ENCODE measurements at regions not wholly inside any gene's neighbourhood (a gene's known extent, or its start where the extent isn't known, plus 50 kb on each side); places are given as distances from the start of the nearest gene placed in this dataset.
A peak's percentile ranks its signal among the peaks of the same experiment; 100 is the strongest.
"Not testable (repeated sequence)": the region's sequence is repeated elsewhere in the genome, so short reads cannot be mapped to it uniquely, and the experiment has no call there.

- DNase-seq: no peak
Observed at GRCh38 chr4:13989501-13989900, 362.0 kb upstream of the BOD1L1 start.

- no peak for DNase-seq
Observed at GRCh38 chr4:13990596-13991589, 363.4 kb upstream of the BOD1L1 start.

GRCh38 chr4:13992041-13992440 is 364.5 kb upstream of the BOD1L1 start:
- no peak for DNase-seq

- no peak for DNase-seq
Observed at GRCh38 chr4:13992975-13993520, 365.5 kb upstream of the BOD1L1 start.

- DNase-seq: no peak
Observed at GRCh38 chr4:13994016-13994415, 366.5 kb upstream of the BOD1L1 start.

GRCh38 chr4:13998850-13999445 is 371.4 kb upstream of the BOD1L1 start:
- no peak for DNase-seq

- DNase-seq: no peak
Observed at GRCh38 chr4:14000091-14000814, 372.7 kb upstream of the BOD1L1 start.

GRCh38 chr4:14002331-14002730 is 374.8 kb upstream of the BOD1L1 start:
- not testable (repeated sequence) for DNase-seq

- no peak for DNase-seq
Observed at GRCh38 chr4:14008494-14008893, 381.0 kb upstream of the BOD1L1 start.

GRCh38 chr4:14018191-14018853 is 390.8 kb upstream of the BOD1L1 start:
- DNase-seq: no peak

GRCh38 chr4:14022456-14022855 is 394.9 kb upstream of the BOD1L1 start:
- DNase-seq: no peak

- peak; percentile 5 for DNase-seq
Observed at GRCh38 chr4:14023036-14023435, 395.5 kb upstream of the BOD1L1 start.

- no peak for DNase-seq
Observed at GRCh38 chr4:14023896-14024295, 396.4 kb upstream of the BOD1L1 start.

- no peak for DNase-seq
Observed at GRCh38 chr4:14025111-14025510, 397.6 kb upstream of the BOD1L1 start.

GRCh38 chr4:14025891-14026290 is 398.4 kb upstream of the BOD1L1 start:
- no peak for DNase-seq

- no peak for DNase-seq
Observed at GRCh38 chr4:14028862-14029261, 401.3 kb upstream of the BOD1L1 start.

- DNase-seq: no peak
Observed at GRCh38 chr4:14035076-14035475, 407.6 kb upstream of the BOD1L1 start.

- DNase-seq: no peak
Observed at GRCh38 chr4:14043203-14043602, 415.7 kb upstream of the BOD1L1 start.

GRCh38 chr4:14046642-14047041 is 419.1 kb upstream of the BOD1L1 start:
- no peak for DNase-seq

GRCh38 chr4:14047840-14048239 is 420.3 kb upstream of the BOD1L1 start:
- DNase-seq: no peak

- no peak for DNase-seq
Observed at GRCh38 chr4:14049946-14050345, 422.4 kb upstream of the BOD1L1 start.

GRCh38 chr4:14053291-14053690 is 425.8 kb upstream of the BOD1L1 start:
- DNase-seq: no peak

- no peak for DNase-seq
Observed at GRCh38 chr4:14054391-14054790, 426.9 kb upstream of the BOD1L1 start.

Measured in GOT3 (cell line).